DMS 273 treated with DMSO at 0.1 percent for 48 hours (cell line): ENCODE measurements at regions not wholly inside any gene's neighbourhood (a gene's known extent, or its start where the extent isn't known, plus 50 kb on each side); places are given as distances from the start of the nearest gene placed in this dataset.

ENCODE experiments used
- DNase-seq: peaks from one replicate; lab custom pipeline; 2025; lab: John Stamatoyannopoulos, UW

DNA sequence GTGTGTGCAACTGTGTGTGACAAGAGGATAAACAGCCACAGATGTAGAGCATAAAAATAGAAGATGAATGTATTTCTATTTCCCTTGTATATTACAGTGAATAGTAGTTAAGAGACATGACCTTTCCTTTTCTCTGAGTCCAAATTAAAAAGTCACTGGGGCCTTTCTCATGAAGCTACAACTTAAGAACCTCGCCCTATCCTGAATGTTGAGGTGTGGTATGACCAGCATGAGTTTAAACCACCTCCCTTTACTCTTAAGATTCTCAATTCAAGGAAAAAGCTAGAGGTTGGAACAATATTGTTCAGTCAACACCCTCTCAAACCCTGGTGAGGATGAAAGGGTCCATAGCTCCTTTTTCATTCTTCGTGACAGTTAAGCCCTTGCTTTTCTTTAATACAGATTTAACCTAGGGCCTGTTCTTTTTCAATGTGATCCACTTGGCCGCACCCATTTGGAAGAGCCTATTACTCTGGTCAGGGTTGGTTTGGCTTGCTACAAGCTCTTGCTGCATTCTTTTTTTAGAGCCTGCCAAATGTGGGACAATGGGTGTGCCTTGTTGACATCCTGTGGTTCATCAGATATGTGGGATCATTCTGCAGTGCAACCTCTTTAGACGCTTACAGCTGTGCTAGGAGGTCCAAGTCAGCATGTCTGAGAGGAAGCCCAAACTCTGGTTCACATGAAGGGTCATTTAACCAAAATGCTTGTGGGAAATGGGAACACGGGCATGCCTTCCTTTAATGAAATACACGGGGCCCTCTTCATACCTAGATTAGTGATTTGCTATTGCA lies 290.0 kb downstream of the HAO1 start:
- no peak for DNase-seq

DNA sequence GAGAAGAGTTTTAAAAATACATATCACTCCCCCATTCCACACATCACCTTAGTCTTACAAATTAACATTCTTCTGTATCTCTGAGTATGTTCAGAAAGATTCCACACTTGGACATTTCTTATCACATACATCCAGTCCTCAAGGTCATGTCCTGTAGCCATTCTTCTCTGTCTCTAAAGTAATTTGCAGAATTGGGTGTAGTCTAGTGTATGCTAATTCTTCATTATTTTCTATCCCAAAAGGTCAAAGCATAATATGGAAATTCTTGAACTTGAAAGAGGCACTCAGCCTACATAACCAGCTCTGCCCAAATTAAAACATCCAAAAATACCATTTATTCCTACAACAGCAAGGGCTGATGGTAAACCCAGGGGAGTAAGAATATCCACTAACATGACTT lies 286.0 kb downstream of the HAO1 start:
- no peak for DNase-seq

DNA sequence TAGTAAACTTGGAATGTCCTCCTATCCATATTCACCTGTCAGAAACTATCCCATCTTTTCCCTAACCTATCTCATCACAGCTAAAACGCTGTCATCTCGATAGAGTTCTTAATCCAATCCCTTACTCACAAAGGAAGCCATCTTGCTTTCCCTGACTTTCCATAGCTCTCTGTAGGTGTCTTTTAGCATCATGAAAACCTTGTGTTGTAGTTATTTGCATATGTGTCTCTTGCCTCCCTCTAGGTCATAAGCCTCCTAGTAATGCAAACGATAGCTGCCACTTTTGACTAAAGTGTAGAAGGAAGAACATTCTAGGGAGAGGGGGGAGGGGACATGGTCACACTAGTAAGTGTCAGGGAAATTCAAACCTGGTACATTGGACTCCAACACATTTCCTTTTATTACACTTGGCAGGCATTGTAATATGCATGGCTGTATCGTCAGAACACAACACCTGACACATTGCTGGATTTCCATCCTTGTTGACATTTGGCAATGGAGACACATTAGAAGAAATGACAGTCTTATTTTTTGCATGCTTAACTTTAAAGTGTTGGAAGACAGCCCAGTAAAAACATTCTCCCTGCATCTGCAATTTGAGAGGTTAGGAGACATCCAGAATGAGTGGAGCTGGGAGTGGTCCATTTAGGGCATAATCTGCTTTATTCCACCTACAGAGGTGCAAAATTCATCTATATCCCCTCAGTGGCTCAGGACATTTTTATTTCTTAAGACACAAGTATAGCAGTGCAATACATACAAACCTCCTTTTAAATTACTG lies 283.4 kb downstream of the HAO1 start:
- no peak for DNase-seq

DNA sequence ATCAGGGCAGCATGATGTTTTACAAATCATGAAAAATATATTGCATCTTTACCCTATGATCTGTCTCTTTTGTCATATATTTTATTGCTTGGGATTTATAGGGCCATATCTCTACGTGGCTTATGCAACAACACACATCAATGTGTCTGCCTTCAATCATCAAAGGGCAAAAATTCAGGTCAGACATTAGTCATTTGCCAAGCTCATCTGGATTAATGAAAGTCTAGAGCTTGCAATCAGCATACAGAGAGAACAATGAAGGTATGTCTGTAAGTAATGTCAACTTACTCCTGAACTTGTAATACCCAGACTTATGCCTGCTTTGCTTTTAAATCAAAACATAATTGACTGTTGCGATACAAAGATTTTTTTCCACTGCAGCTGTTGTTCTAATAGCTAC lies 282.7 kb downstream of the HAO1 start:
- DNase-seq: no peak

DNA sequence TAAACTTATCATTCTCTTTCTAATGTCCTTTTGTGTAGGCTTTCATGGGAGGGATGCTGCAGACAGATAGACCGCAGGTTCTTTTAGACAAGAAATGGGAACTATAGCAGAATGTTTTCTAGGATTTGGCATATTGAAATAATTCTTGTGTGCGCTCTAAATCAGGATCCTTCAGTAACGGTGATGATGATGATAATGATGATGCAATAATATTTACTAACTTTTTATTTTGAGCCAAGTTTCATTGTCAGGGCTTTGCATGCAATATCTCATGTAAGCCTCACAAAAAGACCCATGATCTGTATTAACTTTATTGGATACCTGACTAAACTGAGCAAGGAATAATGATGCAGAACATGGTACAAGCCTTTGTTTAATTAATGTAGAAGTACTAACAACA lies 280.1 kb downstream of the HAO1 start:
- no peak for DNase-seq

DNA sequence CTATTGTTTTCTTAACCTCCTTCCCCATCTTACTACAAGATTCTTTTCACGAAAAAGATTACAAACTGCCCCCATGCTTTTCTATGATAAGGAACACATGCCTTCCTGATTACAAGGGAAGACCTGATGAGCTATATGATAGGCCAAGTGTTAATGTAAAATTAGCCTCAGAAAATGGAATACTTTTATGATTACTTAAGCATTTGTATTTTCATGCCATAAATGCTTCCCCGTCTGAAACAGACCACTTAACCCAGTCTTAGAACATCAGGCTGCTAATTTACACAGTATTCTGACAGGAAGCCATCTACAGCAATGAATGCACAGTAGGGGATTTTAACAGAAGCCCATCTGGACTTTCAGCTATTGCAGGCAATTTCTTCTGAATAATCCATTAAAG lies 274.9 kb downstream of the HAO1 start:
- peak; percentile 14 for DNase-seq

DNA sequence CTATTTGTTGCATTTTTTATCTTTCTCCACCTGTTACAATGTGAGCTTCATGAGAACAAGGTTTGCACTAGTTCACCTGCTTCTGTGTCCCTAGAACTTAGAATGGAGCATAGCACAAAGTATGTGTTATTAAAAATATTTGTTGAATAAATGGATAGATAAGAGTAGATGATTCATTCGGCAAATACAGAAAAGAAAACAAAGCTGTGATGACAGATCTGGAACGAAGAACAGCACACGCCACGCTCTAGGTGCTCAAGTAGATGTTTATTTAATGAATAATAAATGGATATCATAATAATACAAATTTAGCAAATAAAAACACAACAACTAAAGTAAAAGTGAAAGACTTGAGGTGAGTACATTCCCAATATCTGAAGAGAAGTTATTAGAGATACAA lies 273.1 kb downstream of the HAO1 start:
- DNase-seq: no peak

DNA sequence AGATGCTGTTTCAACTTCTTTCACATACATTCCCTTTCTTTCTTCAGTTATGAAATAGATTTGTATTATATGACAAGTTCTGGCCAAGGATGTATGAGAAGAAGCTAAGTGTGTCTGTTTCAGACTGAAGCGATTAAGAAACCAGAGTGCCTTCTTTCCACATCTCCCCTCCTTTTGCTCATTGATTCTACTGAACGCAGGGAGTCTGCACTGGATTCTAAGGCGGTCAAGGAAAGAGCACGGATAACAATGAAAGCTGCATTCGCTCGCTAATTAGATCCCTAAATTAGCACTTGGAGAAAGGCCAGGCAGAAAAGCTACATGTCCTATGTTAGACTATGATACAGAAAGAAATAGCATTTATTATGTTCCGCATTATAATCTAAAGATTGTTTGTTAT lies 267.7 kb downstream of the HAO1 start:
- no peak for DNase-seq

DNA sequence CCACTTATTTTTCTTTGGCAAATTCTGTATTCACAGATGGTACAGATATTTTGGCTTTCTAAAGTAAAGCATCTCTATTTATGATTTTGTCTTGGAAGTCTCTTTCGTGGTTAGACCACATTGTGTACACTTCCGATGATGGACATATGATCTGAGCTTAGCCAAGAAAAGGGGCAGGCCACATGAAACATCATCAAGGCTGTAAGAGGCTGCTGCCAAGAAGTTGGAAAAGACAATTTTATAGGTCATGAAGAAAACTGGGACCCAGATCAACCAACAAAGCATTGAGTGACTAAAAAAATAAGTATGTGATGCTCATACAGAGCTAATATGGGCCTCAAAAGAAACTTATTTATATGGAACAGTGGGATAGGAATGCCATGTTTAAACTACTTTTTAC lies 266.4 kb downstream of the HAO1 start:
- DNase-seq: no peak

DNA sequence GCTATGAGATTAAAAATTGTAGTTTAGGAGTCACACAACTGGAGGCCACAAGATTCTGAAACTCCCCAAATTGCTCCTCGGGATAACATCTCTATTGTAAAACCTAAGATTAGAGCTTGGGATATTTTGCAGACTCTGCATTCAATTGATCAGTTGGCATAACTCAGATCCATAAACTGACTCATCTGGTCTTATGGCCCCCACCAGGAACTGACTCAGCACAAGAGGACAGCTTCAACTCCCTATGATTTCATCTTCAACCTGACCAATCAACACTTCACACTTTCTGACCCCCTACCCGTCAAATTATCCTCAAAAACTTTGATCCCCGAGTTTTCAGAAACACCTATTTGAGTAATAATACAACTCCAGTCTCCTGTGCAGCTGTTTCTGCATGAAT lies 257.3 kb downstream of the HAO1 start:
- DNase-seq: no peak

DNA sequence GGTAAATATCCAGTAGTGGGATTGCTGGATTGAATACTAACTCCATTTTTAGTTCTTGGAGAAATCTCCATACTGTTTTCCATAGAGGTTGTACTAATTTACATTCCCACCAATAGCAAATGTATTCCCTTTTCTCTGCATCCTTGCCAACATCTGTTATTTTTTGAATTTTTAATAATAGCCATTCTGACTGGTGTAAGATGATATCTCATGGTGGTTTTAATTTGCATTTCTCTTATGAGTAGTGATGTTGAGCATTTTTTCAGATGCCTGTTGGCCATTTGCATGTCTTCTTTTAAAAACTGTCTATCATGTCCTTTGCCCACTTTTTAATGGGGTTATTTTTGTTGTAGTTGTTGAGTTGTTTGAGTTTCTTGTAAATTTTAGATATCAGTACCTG lies 253.2 kb downstream of the HAO1 start:
- DNase-seq: no peak

DNA sequence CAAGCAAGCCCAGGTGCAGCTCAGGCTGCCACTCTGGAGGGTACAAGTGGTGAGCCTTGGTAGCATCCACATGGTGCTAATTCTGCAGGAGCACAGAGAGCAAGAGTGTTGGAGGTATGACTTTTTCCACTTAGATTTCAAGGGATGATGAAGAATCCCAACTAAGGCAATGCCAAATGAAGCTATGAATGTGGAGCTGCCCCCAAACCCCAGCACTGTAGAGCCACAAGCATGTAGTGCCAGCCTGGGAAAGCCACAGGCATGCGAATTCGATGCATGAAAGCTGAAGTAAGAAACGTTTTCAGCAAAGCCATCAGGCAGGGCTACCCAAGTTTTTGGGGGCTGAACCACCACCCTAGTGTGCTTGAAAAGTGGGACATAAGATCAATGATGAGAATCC lies 251.1 kb downstream of the HAO1 start:
- DNase-seq: no peak

DNA sequence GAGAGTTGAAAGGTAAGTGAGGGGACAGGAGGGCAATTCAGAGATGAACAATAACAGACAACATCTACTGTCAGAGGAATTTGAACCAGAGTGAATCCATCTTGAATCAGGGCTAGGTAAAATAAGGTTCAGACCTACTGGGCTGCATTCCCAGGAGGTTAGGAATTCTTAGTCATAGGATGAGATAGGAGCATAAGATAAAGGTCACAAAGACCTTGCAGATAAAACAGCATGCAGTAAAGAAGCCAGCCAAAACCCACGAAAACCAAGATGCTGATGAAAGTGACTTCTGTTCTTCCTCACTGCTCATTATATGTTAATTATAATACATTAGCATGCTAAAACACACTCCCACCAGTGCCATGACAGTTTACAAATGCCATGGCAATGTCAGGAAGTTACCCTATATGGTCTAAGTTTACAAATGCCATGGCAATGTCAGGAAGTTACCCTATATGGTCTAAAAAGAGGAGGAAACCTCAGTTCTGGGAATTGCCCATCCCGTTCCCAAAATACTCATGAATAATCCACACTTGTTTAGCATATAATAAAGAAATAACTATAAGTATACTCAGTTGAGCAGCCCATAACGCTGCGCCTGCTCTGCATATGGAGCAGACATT lies 248.5 kb downstream of the HAO1 start:
- DNase-seq: no peak

DNA sequence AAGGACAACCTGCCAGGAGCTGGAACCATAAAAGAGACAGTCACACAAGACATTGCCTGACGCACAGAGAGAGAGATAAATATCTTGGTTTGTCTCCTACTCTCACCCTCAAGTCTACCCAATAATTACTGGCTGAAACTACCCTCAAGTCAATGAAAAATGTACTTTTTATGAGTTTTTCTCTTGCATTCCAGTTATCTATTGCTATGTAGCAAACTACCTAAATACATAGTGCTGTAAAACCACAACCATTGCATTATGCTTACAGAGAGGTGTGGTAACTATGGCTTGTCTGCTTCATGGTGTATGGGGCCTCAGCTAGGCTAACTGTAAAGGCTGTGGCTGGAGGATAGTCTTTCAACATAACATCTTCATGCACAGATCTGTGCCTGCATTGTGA lies 247.8 kb downstream of the HAO1 start:
- no peak for DNase-seq

DNA sequence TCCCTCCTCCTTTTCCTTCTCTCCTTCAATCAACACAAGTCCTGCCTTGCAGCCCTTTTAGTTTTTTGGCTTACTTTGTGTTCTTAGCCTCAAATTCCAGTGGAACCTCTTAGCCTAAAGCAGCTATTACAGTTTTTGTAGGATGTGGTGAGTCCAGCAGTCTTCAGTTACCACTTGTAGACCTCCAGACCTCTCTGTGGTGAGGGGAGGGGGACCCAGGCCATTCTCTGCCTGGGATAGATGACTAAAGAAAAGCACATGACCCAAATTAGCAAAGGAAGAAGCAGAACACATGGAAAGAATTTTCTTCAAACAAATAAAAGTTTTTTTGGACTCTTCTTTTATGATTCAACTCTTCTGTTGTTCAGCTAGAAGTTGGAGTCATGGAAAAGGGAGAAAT lies 246.5 kb downstream of the HAO1 start:
- DNase-seq: no peak

DNA sequence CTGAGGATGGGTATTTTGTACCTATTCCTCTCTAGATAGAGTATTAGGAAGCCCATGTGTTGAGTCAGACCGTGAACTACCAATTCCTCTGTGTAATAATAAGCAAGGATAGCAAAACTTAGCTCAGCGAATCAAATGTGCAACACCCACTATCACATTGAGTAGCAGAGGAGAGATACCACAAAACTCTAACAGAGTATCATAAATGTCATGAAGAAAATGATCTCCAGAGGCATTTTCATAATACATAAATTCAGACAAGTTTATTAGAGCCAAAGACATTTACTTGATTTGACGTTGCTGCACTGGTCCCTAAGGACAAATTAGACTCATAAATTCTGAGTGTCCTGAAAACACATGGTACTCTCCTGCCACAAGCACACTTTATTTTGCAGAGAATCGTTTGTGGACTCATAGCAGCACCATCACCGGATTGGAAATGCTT lies 245.2 kb downstream of the HAO1 start:
- no peak for DNase-seq

DNA sequence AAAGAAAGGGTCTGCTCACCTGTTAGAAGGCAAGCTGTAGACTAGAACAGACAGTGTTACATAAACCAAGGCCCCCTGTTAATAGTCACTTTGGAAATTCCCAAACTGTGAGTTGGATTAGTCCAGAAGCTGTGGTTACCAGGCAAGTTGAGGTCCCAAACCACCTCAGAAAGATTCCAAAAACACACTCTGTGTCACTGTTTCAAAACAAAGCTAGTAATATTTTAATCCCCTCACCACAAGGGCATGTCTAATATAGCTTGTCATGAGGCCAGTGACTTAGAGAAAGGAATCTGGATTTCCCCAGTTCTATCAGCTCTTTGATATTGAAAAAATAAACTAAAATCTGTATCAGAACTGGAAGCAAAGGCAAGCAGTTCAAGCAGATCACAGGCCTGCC lies 244.6 kb downstream of the HAO1 start:
- no peak for DNase-seq

DNA sequence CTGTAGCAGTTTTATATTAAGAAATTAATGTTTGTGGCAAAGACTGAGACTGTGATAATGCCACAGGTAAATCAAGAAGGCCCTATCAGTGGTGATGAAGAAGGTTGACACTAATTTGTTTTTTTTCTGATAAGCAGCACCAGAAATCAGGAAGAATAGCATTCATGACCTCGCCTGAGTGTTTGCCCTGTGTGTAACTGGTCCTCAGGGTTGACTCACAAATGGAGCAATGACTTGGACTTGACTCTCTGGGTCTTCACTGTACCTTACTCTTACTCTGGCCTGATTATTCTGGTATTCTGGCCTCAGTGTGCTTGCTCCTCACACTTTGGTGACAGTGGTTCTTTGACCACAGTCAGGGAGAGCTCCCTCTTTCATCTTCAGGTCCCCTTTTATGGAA lies 243.9 kb downstream of the HAO1 start:
- DNase-seq: no peak

DNA sequence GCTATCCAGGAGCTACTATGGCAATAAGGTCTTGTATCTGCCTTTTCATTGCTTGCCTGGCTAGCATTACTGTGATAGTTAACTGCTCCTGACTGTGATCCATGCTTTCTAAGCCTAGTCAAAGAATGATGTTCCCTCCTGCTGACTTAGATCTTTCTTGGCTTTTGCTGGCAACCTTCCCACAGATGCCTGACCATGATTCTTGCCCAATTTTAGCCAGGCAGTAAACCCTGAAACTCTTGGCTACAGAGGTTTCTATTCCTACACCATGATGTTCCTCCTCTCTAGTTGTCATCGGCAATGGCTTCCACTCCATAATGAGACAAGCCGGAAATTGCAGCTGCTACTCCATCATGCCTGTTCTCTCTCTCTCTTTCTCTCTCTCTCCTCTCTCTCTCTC lies 238.1 kb downstream of the HAO1 start:
- DNase-seq: no peak

DNA sequence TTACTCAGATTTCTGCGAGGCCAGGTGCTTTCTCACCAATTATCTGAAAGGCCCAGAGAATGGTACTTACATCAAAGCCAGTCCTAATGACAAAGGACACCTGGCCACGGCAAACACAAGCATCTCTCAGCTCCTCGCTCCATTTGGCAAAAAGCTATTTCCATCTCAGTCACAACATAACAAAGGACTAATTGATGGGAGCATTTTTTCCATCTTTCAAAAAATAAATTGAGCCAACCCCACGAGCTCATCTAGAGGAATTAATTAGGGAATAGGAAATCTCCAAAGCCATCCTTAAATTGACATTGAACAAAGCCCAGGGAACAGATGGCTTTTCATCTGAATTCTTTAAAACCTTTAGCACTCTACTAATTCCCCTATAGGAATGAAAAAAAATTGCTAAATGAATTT lies 236.7 kb downstream of the HAO1 start:
- DNase-seq: no peak

DNA sequence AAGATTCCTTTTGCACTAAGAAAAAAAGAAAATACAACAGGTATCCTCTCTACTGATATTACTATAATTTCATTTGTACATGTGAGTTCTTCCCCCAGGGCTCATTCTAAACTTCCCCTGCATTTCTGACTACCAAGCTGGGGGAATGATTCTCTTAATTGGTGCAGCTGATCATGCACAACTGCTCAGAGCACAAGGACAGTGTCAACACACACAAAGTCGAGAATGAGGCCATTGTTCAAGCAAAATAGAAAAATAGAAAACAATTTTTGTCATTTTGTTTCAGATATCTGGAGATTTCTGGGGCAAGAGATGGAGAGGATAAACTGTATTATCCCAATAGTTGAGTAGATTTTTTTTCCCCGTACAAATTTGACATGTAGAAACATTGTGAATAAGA lies 236.3 kb downstream of the HAO1 start:
- no peak for DNase-seq

DNA sequence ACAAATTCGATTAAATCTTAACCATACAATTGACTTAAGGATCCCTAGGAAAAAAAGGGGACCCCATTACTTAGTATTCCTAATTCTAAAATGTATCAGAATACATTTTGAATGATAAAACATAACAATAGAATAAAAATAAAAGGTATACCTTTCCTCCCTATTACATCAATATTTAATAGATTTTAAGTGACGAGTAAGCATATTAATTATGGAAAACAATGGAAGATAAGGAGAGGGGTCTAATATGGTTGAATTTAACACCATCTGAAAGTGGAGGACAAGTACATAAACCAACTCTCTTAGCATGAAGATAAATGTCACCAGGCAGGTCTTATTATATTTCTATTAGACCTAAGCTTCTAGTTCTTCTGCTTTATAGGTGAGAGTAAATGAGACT lies 232.1 kb downstream of the HAO1 start:
- no peak for DNase-seq

DNA sequence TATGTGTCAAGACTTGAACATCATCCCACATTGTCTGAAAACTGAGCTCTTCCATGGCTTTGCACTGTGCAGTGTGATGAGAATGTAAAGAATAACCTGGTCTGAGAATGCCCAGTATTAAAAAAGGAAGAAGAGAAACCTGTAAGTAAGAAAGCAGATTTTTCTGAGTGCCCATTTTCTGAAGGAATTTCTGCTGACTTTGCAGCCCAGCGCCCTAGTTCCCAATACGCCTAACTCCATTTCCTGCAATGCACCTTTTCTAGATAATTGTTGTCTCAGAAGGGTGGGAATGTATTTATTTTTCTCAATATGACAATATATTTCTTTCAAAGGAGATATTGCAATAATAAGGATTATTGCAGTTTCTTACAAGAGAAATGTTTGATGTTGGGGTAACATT lies 231.5 kb downstream of the HAO1 start:
- no peak for DNase-seq
